ENCODE measurements at regions not wholly inside any gene's neighbourhood (a gene's known extent, or its start where the extent isn't known, plus 50 kb on each side); places are given as distances from the start of the nearest gene placed in this dataset.

- no peak overlapping the region for H3K4me3 ChIP-seq
- H3K9me3 ChIP-seq = no peaks in the 10 kb centered on the region
- no peaks in the 10 kb centered on the region for H3K36me3 ChIP-seq
- TF ChIP-seq CTCF (IDR thresholded peaks at IDR 0.05) = no peak
- no peaks in the 10 kb centered on the region for H3K27me3 ChIP-seq
- no peak overlapping the region for H3K27ac ChIP-seq
- intact Hi-C loops (cut with DNase I) = no loop called here
- no peak for ATAC-seq
- H3K4me1 ChIP-seq = no peaks in the 10 kb centered on the region
- no peak for FAIRE-seq
- no peak for DNase-seq
These were observed 297.3 kb upstream of the MMADHC start for GRCh38 chr2:149884871-149885270.

- ATAC-seq = peak in 3 of 4 donors; percentile 47 to 61 (median 59)
- no peaks in the 10 kb centered on the region for H3K36me3 ChIP-seq
- no peak for FAIRE-seq
These were observed 290.3 kb upstream of the MMADHC start for GRCh38 chr2:149877913-149878312.

GRCh38 chr2:149877074-149877473, 289.5 kb upstream of the MMADHC start:
- H3K4me1 ChIP-seq = peaks cover 0 to 4% (median 0%) of the 10 kb centered on the region in 3 donors
- H3K4me3 ChIP-seq = no peak overlapping the region
- DNase-seq = no peak
- FAIRE-seq = no peak
- no peaks in the 10 kb centered on the region for H3K9me3 ChIP-seq
- 79% methylated on average over 3 of the region's 3 CpGs for WGBS, 2 donors
- intact Hi-C loops (cut with DNase I) = no loop called here
- H3K27ac ChIP-seq = no peak overlapping the region
- ATAC-seq = no peak
- H3K27me3 ChIP-seq = no peaks in the 10 kb centered on the region
- TF ChIP-seq CTCF (IDR thresholded peaks at IDR 0.05) = no peak
- no peaks in the 10 kb centered on the region for H3K36me3 ChIP-seq

More at GRCh38 chr2:149877913-149878312, 290.3 kb upstream of the MMADHC start:
- DNase-seq = peak in 1 of 6 donors; percentile 3
- Histone ChIP-seq H3K4me3 (no peak overlapping the region), H3K4me1 (peaks cover 0 to 4% (median 0%) of the 10 kb centered on the region in 3 donors), H3K27me3 (no peaks in the 10 kb centered on the region), H3K27ac (no peak overlapping the region), H3K9me3 (no peaks in the 10 kb centered on the region)
- 25 to 41% methylated on average over 1 of the region's 1 CpG for WGBS, 2 donors
- no peak for TF ChIP-seq CTCF (IDR thresholded peaks at IDR 0.05)
- intact Hi-C loops (cut with DNase I) = no loop called here

GRCh38 chr2:149873936-149874335, 286.4 kb upstream of the MMADHC start:
- Histone ChIP-seq H3K27me3 (no peaks in the 10 kb centered on the region), H3K9me3 (no peaks in the 10 kb centered on the region), H3K27ac (no peak overlapping the region), H3K36me3 (no peaks in the 10 kb centered on the region), H3K4me1 (peaks cover 0 to 4% (median 0%) of the 10 kb centered on the region in 3 donors), H3K4me3 (no peak overlapping the region)
- intact Hi-C loops (cut with DNase I) = no loop called here
- FAIRE-seq (no peak), ATAC-seq (no peak), DNase-seq (no peak)
- 65 to 78% methylated on average over 1 of the region's 1 CpG for WGBS, 2 donors
- TF ChIP-seq CTCF (IDR thresholded peaks at IDR 0.05) = no peak

- Histone ChIP-seq H3K36me3 (no peaks in the 10 kb centered on the region), H3K27ac (no peak overlapping the region), H3K27me3 (no peaks in the 10 kb centered on the region), H3K4me3 (no peak overlapping the region), H3K9me3 (no peaks in the 10 kb centered on the region), H3K4me1 (no peaks in the 10 kb centered on the region)
- ATAC-seq (no peak), FAIRE-seq (no peak), DNase-seq (no peak)
- WGBS, 2 donors = 74 to 78% methylated on average over 2 of the region's 2 CpGs
- intact Hi-C loops (cut with DNase I) = no loop called here
- no peak for TF ChIP-seq CTCF (IDR thresholded peaks at IDR 0.05)
These were observed 285.1 kb upstream of the MMADHC start for GRCh38 chr2:149872638-149873150.
